Keratinocyte (primary cell): ENCODE measurements at regions not wholly inside any gene's neighbourhood (a gene's known extent, or its start where the extent isn't known, plus 50 kb on each side); places are given as distances from the start of the nearest gene placed in this dataset.

ENCODE experiments used
- DNase-seq: peaks from one replicate; pipeline ENCODE4 v3.0.0-alpha.2; 2011; ENCODE audit warnings: low read depth, missing footprints, low spot score
- FAIRE-seq: peaks from 2 replicates; lab custom pipeline; 2011; peaks lifted over from hg19 to GRCh38; lab: Jason Lieb, UNC
- H2AFZ ChIP-seq: 2 replicates; pipeline ENCODE4 v1.6.0; 2012; ENCODE audit warnings: low read length, control low read depth, inconsistent platforms; ENCODE audit not compliant: control insufficient read depth
- H3K27ac ChIP-seq: 2 replicates; pipeline ENCODE4 v1.5.1; 2011; ENCODE audit warnings: low read length; ENCODE audit not compliant: control insufficient read depth, insufficient read depth
- H3K27me3 ChIP-seq: 3 replicates; pipeline ENCODE4 v1.6.0; 2011; ENCODE audit warnings: low read length; ENCODE audit not compliant: control insufficient read depth, insufficient read depth; ENCODE audit errors: extremely low read depth
- H3K36me3 ChIP-seq, 2 experiments: 2 replicates in 1 of 2; 3 replicates in 1 of 2; pipeline ENCODE4 v1.5.1; 2011; ENCODE audit warnings: low read length in 2 of 2, mild to moderate bottlenecking in 1 of 2; ENCODE audit not compliant: control insufficient read depth in 2 of 2, insufficient read depth in 2 of 2; ENCODE audit errors: extremely low read depth in 1 of 2
- H3K4me1 ChIP-seq: 3 replicates; pipeline ENCODE4 v1.5.1; 2011; ENCODE audit warnings: low read length; ENCODE audit not compliant: control insufficient read depth, insufficient read depth; ENCODE audit errors: extremely low read depth
- H3K4me2 ChIP-seq: 3 replicates; pipeline ENCODE4 v1.6.0; 2011; ENCODE audit warnings: low read depth, low read length; ENCODE audit not compliant: control insufficient read depth, insufficient read depth; ENCODE audit errors: extremely low read depth
- H3K4me3 ChIP-seq, 3 experiments: fragments of 200-600 bp in 1 of 3; sonication (generic) in 1 of 3; 2 replicates in 2 of 3; 3 replicates in 1 of 3; pipeline ENCODE4 v1.5.1; 2011 to 2016; ENCODE audit warnings: low read length in 3 of 3, mild to moderate bottlenecking in 3 of 3, control low read depth in 2 of 3, inconsistent platforms in 1 of 3, low read depth in 1 of 3, mixed read lengths in 1 of 3, mixed run types in 1 of 3, moderate library complexity in 1 of 3; ENCODE audit not compliant: control insufficient read depth in 2 of 3, insufficient read depth in 2 of 3; ENCODE audit errors: extremely low read depth in 1 of 3
- H3K79me2 ChIP-seq: 2 replicates; pipeline ENCODE4 v1.6.0; 2012; ENCODE audit warnings: low read length; ENCODE audit not compliant: control insufficient read depth, insufficient read depth
- H3K9ac ChIP-seq: 3 replicates; pipeline ENCODE4 v1.6.0; 2011; ENCODE audit warnings: low read length; ENCODE audit not compliant: control insufficient read depth, insufficient read depth; ENCODE audit errors: extremely low read depth
- H3K9me1 ChIP-seq: 3 replicates; pipeline ENCODE4 v1.6.0; 2011; ENCODE audit warnings: low read length; ENCODE audit not compliant: control insufficient read depth, insufficient read depth; ENCODE audit errors: extremely low read depth
- H3K9me3 ChIP-seq: 2 replicates; pipeline ENCODE4 v1.5.1; 2012; ENCODE audit warnings: low read depth, low read length; ENCODE audit not compliant: control insufficient read depth
- H4K20me1 ChIP-seq: 3 replicates; pipeline ENCODE4 v1.6.0; 2011; ENCODE audit warnings: low read length; ENCODE audit not compliant: control insufficient read depth, insufficient read depth; ENCODE audit errors: extremely low read depth
- CTCF ChIP-seq, 3 experiments: IDR thresholded peaks in 1 of 3; conservative IDR thresholded peaks in 1 of 3; optimal IDR thresholded peaks in 1 of 3; 2 replicates in 2 of 3; 3 replicates in 1 of 3; pipeline versions ENCODE3 to v1.5.1; 2011; ENCODE audit warnings: low read length in 3 of 3, mild to moderate bottlenecking in 3 of 3, moderate library complexity in 2 of 3, control low read depth in 1 of 3, inconsistent platforms in 1 of 3; ENCODE audit not compliant: insufficient read depth in 2 of 3; ENCODE audit errors: extremely low read depth in 1 of 3
- EZH2 ChIP-seq: IDR thresholded peaks from one replicate; pipeline ENCODE4 v1.6.1; 2012; ENCODE audit warnings: inconsistent platforms, mild to moderate bottlenecking, low read length, moderate library complexity
- dilution Hi-C: fragments of 300-500 bp; cut with MboI; formaldehyde crosslinking; loops from one replicate; pipeline ENCODE4 v1.7.0; 2020; ENCODE audit warnings: low sequenced_read_pairs; ENCODE audit not compliant: extremely low pct_ligation_motif_present

DNA sequence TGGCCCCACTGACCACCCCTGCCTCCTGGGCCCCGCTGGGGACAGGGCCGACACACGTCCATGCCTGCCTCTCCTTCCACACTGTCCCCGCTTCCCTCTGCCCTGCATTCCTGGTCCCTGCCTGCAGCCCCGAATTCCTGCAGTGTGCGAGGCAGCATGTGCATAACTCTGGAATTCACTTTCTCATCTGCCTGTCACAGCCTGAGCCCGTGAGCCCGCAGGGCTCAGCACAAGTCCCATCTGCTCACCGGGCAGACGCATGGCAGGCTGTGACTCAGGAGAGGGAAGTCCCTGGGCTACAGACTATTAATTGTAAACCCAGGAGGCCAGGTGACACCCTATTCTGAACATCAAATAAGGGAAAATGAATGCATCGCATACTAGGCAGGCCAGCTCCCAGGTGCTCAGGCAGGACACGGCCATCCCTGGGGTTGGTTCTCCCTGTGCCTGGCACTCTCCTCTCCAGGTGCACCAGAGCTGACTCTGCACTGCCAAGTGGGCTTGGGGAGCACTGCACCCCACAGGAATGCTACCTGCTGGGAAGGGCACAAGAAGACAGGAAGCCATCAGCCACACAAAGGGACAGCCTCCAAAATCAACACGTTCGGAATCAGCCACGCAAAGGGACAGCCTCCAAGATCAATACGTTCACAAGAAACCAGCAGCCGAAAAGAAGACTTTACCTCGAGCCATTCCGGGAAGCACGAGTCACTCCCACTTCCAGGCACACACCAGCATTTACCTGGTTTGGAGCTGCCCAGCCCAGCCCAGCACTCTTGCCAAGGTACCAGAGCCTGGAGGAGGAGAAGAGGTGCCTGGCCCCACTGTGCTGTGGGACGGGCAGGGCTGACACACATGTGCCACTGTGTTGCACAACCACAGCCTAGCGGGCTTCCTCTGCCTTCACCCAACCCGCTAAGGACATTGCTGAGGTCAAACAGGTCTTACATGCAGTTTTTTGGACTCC is 65.9 kb downstream of the DLL1 start:
- H3K27me3 ChIP-seq = no peaks in the 10 kb centered on the region
- H3K4me1 ChIP-seq = peaks cover 41% of the 10 kb centered on the region
- no peaks in the 10 kb centered on the region for H3K79me2 ChIP-seq
- peak overlapping the region in 2 of 3 experiments; percentile 24 to 28 for H3K4me3 ChIP-seq
- peak in 1 of 3 experiments; percentile 24 for TF ChIP-seq CTCF (optimal IDR thresholded peaks at IDR 0.05 in 1 of 3, IDR thresholded peaks at IDR 0.05 in 1 of 3, conservative IDR thresholded peaks at IDR 0.05 in 1 of 3; ENCODE audit: extremely low read depth in 1 of 3, insufficient read depth in 2 of 3, low read length in 3 of 3)
- no peak for TF ChIP-seq EZH2
- no peaks in the 10 kb centered on the region for H4K20me1 ChIP-seq
- H3K9me3 ChIP-seq = no peaks in the 10 kb centered on the region
- dilution Hi-C loops = no loop called here
- H3K4me2 ChIP-seq = peak overlapping the region; percentile 80
- no peaks in the 10 kb centered on the region for H3K9me1 ChIP-seq
- no peaks in the 10 kb centered on the region for H3K36me3 ChIP-seq
- H3K27ac ChIP-seq = peak overlapping the region; percentile 93
- peak; percentile 99 for FAIRE-seq
- peak overlapping the region; percentile 75 for H3K9ac ChIP-seq
- H2AFZ ChIP-seq = no peak overlapping the region
- DNase-seq = peak; percentile 100

GRCh38 chr6:170223718-170224693 is 66.9 kb downstream of the DLL1 start:
- no peak for FAIRE-seq
- Histone ChIP-seq H3K4me3 (no peak overlapping the region), H3K27ac (peak overlapping the region; percentile 72), H3K27me3 (no peaks in the 10 kb centered on the region), H3K9me1 (no peaks in the 10 kb centered on the region), H3K4me1 (peaks cover 41% of the 10 kb centered on the region), H4K20me1 (no peaks in the 10 kb centered on the region), H3K36me3 (no peaks in the 10 kb centered on the region), H3K79me2 (no peaks in the 10 kb centered on the region), H2AFZ (no peak overlapping the region), H3K9ac (peak overlapping the region; percentile 35), H3K4me2 (peak overlapping the region; percentile 80), H3K9me3 (no peaks in the 10 kb centered on the region)
- dilution Hi-C loops = no loop called here
- no peak for DNase-seq
- TF ChIP-seq CTCF (optimal IDR thresholded peaks at IDR 0.05 in 1 of 3, IDR thresholded peaks at IDR 0.05 in 1 of 3, conservative IDR thresholded peaks at IDR 0.05 in 1 of 3; ENCODE audit: extremely low read depth in 1 of 3, insufficient read depth in 2 of 3, low read length in 3 of 3) (no peak), EZH2 (no peak)
